ENCODE measurements at regions not wholly inside any gene's neighbourhood (a gene's known extent, or its start where the extent isn't known, plus 50 kb on each side); places are given as distances from the start of the nearest gene placed in this dataset.

DNA sequence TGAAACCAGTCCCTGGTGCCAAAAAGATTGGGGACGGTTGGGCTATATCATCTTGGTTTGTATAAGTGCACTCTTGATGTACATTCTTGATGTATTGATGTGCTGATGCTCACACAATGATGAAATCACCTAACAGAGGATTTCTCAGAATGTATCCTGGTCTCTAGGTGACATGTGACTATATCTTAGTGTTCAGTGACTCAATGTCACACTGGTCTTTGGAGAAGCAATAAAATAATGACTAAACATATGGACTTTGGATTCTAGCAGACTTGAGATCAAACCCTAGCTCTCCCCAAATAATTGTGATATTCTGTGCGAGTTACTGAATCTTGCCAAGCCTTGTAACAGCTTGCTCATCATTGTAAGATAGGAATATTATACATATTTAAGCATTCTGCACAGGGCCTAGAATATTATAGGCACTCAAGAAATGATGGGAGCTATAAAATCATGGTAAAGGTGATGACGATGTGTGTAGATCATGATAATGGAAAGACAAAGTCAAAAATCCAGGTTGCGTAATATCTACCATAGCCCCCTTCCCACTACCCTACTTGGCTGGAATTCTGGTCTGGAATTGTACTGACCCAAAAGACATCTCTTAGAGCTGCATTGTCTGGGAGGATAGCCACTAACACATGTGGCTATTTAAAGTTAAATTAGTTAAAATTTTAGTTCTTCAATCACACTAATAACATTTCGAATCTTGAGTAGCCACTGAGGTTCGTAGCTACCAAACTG is 117.6 kb upstream of the PWP1 start:
- DNase-seq: peak; percentile 77 to 87
- 63 to 81% (median 70%) methylated on average over 6 of the region's 6 CpGs for WGBS, 3 donors
- no peak for FAIRE-seq

GRCh38 chr12:107568718-107569117 is 116.9 kb upstream of the PWP1 start:
- peaks cover 0 to 6% (median 0%) of the 10 kb centered on the region in 3 donors for H3K27me3 ChIP-seq (ENCODE audit: control insufficient read depth in 3 of 3, insufficient read depth in 3 of 3, low read length in 3 of 3)
- DNase-seq (no peak), FAIRE-seq (no peak)

More for the DNA sequence above, 117.6 kb upstream of the PWP1 start:
- Histone ChIP-seq H3K36me3 (ENCODE audit: control insufficient read depth in 3 of 3, insufficient read depth in 2 of 3, low read depth in 1 of 3, low read length in 3 of 3) (no peaks in the 10 kb centered on the region), H3K27me3 (ENCODE audit: control insufficient read depth in 3 of 3, insufficient read depth in 3 of 3, low read length in 3 of 3) (peaks cover 0 to 4% (median 0%) of the 10 kb centered on the region in 3 donors), H3K27ac (ENCODE audit: low read depth in 1 of 3, low read length in 2 of 3) (peak overlapping the region in 1 of 3 donors; percentile 3), H3K4me1 (ENCODE audit: control insufficient read depth in 3 of 3, insufficient read depth in 2 of 3, low read depth in 1 of 3, low read length in 2 of 3) (peaks cover 0 to 11% (median 4%) of the 10 kb centered on the region in 3 donors), H3K4me3 (ENCODE audit: low read depth in 1 of 3, low read length in 3 of 3) (no peak overlapping the region), H3K9me3 (ENCODE audit: control insufficient read depth in 2 of 2, insufficient read depth in 1 of 2, low read depth in 1 of 2, low read length in 1 of 2) (peaks cover 0 to 4% of the 10 kb centered on the region in 2 donors)

GRCh38 chr12:107570721-107571120 is 114.9 kb upstream of the PWP1 start:
- Histone ChIP-seq H3K27ac (ENCODE audit: low read depth in 1 of 3, low read length in 2 of 3) (no peak overlapping the region), H3K36me3 (ENCODE audit: control insufficient read depth in 3 of 3, insufficient read depth in 2 of 3, low read depth in 1 of 3, low read length in 3 of 3) (no peaks in the 10 kb centered on the region), H3K27me3 (ENCODE audit: control insufficient read depth in 3 of 3, insufficient read depth in 3 of 3, low read length in 3 of 3) (peaks cover 0 to 6% (median 0%) of the 10 kb centered on the region in 3 donors), H3K4me1 (ENCODE audit: control insufficient read depth in 3 of 3, insufficient read depth in 2 of 3, low read depth in 1 of 3, low read length in 2 of 3) (peaks cover 0 to 11% (median 4%) of the 10 kb centered on the region in 3 donors), H3K4me3 (ENCODE audit: low read depth in 1 of 3, low read length in 3 of 3) (no peak overlapping the region), H3K9me3 (ENCODE audit: control insufficient read depth in 2 of 2, insufficient read depth in 1 of 2, low read depth in 1 of 2, low read length in 1 of 2) (peaks cover 0 to 4% of the 10 kb centered on the region in 2 donors)
- FAIRE-seq (no peak), DNase-seq (peak; percentile 24 to 89)
- WGBS, 3 donors: 15 to 49% (median 33%) methylated on average over 1 of the region's 1 CpG

More at GRCh38 chr12:107568718-107569117, 116.9 kb upstream of the PWP1 start:
- H3K27ac ChIP-seq (ENCODE audit: low read depth in 1 of 3, low read length in 2 of 3): no peak overlapping the region
- H3K9me3 ChIP-seq (ENCODE audit: control insufficient read depth in 2 of 2, insufficient read depth in 1 of 2, low read depth in 1 of 2, low read length in 1 of 2): peaks cover 0 to 4% of the 10 kb centered on the region in 2 donors
- no peak overlapping the region for H3K4me3 ChIP-seq (ENCODE audit: low read depth in 1 of 3, low read length in 3 of 3)
- WGBS, 3 donors: 78 to 83% (median 78%) methylated on average over 5 of the region's 5 CpGs
- peaks cover 0 to 11% (median 4%) of the 10 kb centered on the region in 3 donors for H3K4me1 ChIP-seq (ENCODE audit: control insufficient read depth in 3 of 3, insufficient read depth in 2 of 3, low read depth in 1 of 3, low read length in 2 of 3)
- no peaks in the 10 kb centered on the region for H3K36me3 ChIP-seq (ENCODE audit: control insufficient read depth in 3 of 3, insufficient read depth in 2 of 3, low read depth in 1 of 3, low read length in 3 of 3)

DNA sequence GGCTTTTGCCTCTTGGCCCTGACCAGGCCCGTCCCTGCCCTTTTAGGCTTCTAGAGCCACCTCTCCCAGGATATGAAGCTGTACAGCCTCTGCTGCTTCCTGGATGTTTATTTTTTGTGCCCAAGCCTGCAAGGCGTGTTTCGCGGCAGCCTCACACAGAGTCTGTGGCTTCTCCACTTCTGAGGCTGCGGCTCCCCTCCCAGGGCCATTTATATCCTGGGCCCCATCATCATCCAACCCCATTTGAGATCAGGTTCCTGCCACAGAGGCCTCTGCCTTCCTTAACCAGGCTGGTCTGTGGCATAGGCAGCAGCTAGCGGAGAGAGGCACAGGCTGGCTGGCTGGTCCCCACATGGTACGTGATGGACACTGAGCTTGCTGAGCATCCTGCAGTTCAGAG is 114.1 kb upstream of the PWP1 start:
- DNase-seq: no peak
- Histone ChIP-seq H3K9me3 (ENCODE audit: control insufficient read depth in 2 of 2, insufficient read depth in 1 of 2, low read depth in 1 of 2, low read length in 1 of 2) (peaks cover 0 to 4% of the 10 kb centered on the region in 2 donors), H3K4me1 (ENCODE audit: control insufficient read depth in 3 of 3, insufficient read depth in 2 of 3, low read depth in 1 of 3, low read length in 2 of 3) (peaks cover 0 to 11% (median 4%) of the 10 kb centered on the region in 3 donors), H3K27me3 (ENCODE audit: control insufficient read depth in 3 of 3, insufficient read depth in 3 of 3, low read length in 3 of 3) (peaks cover 0 to 6% (median 0%) of the 10 kb centered on the region in 3 donors), H3K27ac (ENCODE audit: low read depth in 1 of 3, low read length in 2 of 3) (no peak overlapping the region), H3K4me3 (ENCODE audit: low read depth in 1 of 3, low read length in 3 of 3) (no peak overlapping the region), H3K36me3 (ENCODE audit: control insufficient read depth in 3 of 3, insufficient read depth in 2 of 3, low read depth in 1 of 3, low read length in 3 of 3) (no peaks in the 10 kb centered on the region)
- 80 to 89% (median 88%) methylated on average over 7 of the region's 7 CpGs for WGBS, 3 donors
- no peak for FAIRE-seq

DNA sequence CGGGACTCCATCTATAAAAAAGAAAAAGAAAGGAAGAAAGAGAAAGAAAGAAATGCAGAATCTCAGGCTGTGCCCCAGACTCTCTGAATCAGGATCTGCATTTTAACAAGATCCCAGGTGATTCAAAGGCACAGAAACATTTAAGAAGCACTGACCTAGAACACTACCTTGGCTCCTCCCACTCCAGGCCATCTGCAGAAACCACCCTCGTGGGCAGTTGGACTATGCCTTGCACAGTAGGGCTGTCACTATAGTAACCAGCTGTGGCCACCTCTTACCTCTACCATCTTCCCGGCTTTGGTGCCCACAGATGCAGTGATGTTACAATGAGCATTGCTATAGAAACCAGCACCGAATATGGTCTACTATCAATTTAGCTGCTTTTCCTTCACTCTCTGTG is 110.9 kb upstream of the PWP1 start:
- Histone ChIP-seq H3K4me1 (ENCODE audit: control insufficient read depth in 3 of 3, insufficient read depth in 2 of 3, low read depth in 1 of 3, low read length in 2 of 3) (no peaks in the 10 kb centered on the region), H3K36me3 (ENCODE audit: control insufficient read depth in 3 of 3, insufficient read depth in 2 of 3, low read depth in 1 of 3, low read length in 3 of 3) (no peaks in the 10 kb centered on the region), H3K9me3 (ENCODE audit: control insufficient read depth in 2 of 2, insufficient read depth in 1 of 2, low read depth in 1 of 2, low read length in 1 of 2) (peaks cover 0 to 2% of the 10 kb centered on the region in 2 donors), H3K27ac (ENCODE audit: low read depth in 1 of 3, low read length in 2 of 3) (no peak overlapping the region), H3K4me3 (ENCODE audit: low read depth in 1 of 3, low read length in 3 of 3) (no peak overlapping the region), H3K27me3 (ENCODE audit: control insufficient read depth in 3 of 3, insufficient read depth in 3 of 3, low read length in 3 of 3) (peaks cover 0 to 9% (median 0%) of the 10 kb centered on the region in 3 donors)
- FAIRE-seq (no peak), DNase-seq (no peak)
- WGBS, 3 donors: 72 to 83% (median 73%) methylated on average over 4 of the region's 4 CpGs

DNA sequence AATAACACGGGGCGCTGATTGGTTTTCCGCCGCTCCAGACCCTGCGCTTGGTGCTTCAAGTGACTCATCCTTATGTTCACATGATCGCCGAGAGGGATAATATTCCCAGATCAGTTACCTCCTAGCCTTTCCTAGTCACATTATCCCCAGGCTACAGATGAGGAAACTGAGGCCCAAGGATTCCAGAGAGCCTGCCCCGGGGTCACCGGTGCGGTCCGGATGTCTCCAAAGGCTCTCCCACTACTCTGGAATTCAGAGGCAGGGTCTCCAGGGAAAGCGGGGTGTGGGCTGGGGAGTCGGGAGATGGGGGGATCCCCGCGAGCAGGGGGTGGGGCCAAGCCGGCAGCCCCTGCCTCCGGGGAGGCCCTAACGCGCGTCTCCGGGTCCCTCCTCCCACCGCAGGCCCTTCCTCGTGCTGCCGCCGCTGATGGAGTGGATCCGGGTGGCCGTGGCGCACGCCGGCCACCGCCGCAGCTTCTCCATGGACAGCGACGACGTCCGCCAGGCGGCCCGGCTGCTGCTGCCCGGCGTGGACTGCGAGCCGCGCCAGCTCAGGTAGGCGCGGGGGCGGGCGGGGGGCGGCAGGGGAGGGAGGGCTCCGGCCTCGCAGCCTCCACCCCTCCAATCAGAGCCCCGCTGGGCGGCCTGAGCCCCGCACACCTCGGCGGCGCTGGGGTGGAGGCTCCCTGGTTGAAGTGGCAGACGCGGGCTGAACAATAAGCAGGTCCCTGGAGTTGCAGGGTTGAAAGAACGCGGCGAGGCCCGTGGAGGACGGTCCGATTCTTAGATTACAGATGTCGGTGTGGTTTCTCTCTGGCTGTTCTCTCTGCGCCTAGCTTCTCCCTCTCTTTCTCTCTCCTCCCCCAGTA is 104.6 kb upstream of the PWP1 start:
- Histone ChIP-seq H3K9me3 (ENCODE audit: control insufficient read depth in 2 of 2, insufficient read depth in 1 of 2, low read depth in 1 of 2, low read length in 1 of 2) (no peaks in the 10 kb centered on the region), H3K36me3 (ENCODE audit: control insufficient read depth in 3 of 3, insufficient read depth in 2 of 3, low read depth in 1 of 3, low read length in 3 of 3) (no peaks in the 10 kb centered on the region), H3K27me3 (ENCODE audit: control insufficient read depth in 3 of 3, insufficient read depth in 3 of 3, low read length in 3 of 3) (peaks cover 0 to 30% (median 0%) of the 10 kb centered on the region in 3 donors), H3K4me3 (ENCODE audit: low read depth in 1 of 3, low read length in 3 of 3) (peak overlapping the region in 1 of 3 donors; percentile 29), H3K27ac (ENCODE audit: low read depth in 1 of 3, low read length in 2 of 3) (no peak overlapping the region), H3K4me1 (ENCODE audit: control insufficient read depth in 3 of 3, insufficient read depth in 2 of 3, low read depth in 1 of 3, low read length in 2 of 3) (no peaks in the 10 kb centered on the region)
- 23 to 34% (median 33%) methylated on average over 43 to 66 of the region's 66 CpGs for WGBS, 3 donors
- FAIRE-seq (no peak), DNase-seq (peak; percentile 25 to 30)

- FAIRE-seq (no peak), DNase-seq (no peak)
- Histone ChIP-seq H3K4me3 (ENCODE audit: low read depth in 1 of 3, low read length in 3 of 3) (no peak overlapping the region), H3K36me3 (ENCODE audit: control insufficient read depth in 3 of 3, insufficient read depth in 2 of 3, low read depth in 1 of 3, low read length in 3 of 3) (no peaks in the 10 kb centered on the region), H3K9me3 (ENCODE audit: control insufficient read depth in 2 of 2, insufficient read depth in 1 of 2, low read depth in 1 of 2, low read length in 1 of 2) (no peaks in the 10 kb centered on the region), H3K4me1 (ENCODE audit: control insufficient read depth in 3 of 3, insufficient read depth in 2 of 3, low read depth in 1 of 3, low read length in 2 of 3) (no peaks in the 10 kb centered on the region), H3K27me3 (ENCODE audit: control insufficient read depth in 3 of 3, insufficient read depth in 3 of 3, low read length in 3 of 3) (peaks cover 0 to 30% (median 0%) of the 10 kb centered on the region in 3 donors), H3K27ac (ENCODE audit: low read depth in 1 of 3, low read length in 2 of 3) (no peak overlapping the region)
- 69 to 79% (median 76%) methylated on average over 12 of the region's 12 CpGs for WGBS, 3 donors
Measured at GRCh38 chr12:107581619-107582015, 104.0 kb upstream of the PWP1 start.

DNA sequence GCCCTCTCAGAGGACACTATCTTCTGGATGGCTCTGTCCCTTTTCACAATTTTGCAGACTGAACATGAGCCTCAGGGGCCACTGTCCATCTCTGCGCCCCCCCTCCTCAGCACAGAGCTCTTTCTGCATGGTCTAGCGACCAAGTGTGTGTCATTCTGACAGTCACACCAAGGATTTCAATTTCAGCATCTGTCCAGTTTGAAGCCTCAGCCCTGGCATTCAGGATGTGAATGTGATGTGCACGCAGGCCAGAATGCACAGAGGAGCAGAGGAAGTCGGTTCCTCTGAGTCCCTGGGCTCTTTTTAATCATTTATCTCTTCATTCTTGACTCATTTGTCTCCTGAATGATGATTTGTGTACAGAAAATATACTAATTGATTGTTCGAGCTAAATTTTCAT is 102.0 kb upstream of the PWP1 start:
- no peak for FAIRE-seq
- Histone ChIP-seq H3K36me3 (ENCODE audit: control insufficient read depth in 3 of 3, insufficient read depth in 2 of 3, low read depth in 1 of 3, low read length in 3 of 3) (no peaks in the 10 kb centered on the region), H3K4me1 (ENCODE audit: control insufficient read depth in 3 of 3, insufficient read depth in 2 of 3, low read depth in 1 of 3, low read length in 2 of 3) (no peaks in the 10 kb centered on the region), H3K27ac (ENCODE audit: low read depth in 1 of 3, low read length in 2 of 3) (no peak overlapping the region), H3K27me3 (ENCODE audit: control insufficient read depth in 3 of 3, insufficient read depth in 3 of 3, low read length in 3 of 3) (peaks cover 0 to 30% (median 0%) of the 10 kb centered on the region in 3 donors), H3K9me3 (ENCODE audit: control insufficient read depth in 2 of 2, insufficient read depth in 1 of 2, low read depth in 1 of 2, low read length in 1 of 2) (peaks cover 2 to 4% of the 10 kb centered on the region in 2 donors), H3K4me3 (ENCODE audit: low read depth in 1 of 3, low read length in 3 of 3) (no peak overlapping the region)
- WGBS, 3 donors: 84 to 93% (median 87%) methylated on average over 5 of the region's 5 CpGs
- no peak for DNase-seq

All from small intestine (tissue), 7 donors.